ENCODE measurements at regions not wholly inside any gene's neighbourhood (a gene's known extent, or its start where the extent isn't known, plus 50 kb on each side); places are given as distances from the start of the nearest gene placed in this dataset.

- DNase-seq: no peak
These were observed 1272.9 kb downstream of the EFNB2 start for GRCh38 chr13:105262579-105262978.

GRCh38 chr13:105259426-105259825 is 1276.0 kb downstream of the EFNB2 start:
- no peak for DNase-seq

DNA sequence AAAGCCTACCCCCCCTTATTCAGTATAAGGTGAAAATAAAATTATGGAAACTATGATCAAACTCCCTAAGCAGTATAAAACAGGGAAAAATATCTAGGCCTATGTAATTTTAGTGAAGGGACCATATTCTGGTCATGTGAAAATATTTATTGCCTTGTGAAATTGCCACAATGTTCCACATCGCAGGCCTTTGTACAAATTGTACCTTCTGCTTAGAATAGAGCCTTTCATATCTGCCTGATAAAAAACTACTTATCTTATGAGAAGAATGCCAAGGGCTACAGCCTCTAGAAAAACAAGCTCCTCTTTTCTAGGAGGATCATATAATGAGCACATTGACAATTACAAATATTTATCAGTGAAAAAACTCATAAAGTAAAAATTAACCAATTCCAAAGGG is 1280.0 kb downstream of the EFNB2 start:
- DNase-seq: no peak

GRCh38 chr13:105251293-105251692 is 1284.2 kb downstream of the EFNB2 start:
- no peak for DNase-seq

DNA sequence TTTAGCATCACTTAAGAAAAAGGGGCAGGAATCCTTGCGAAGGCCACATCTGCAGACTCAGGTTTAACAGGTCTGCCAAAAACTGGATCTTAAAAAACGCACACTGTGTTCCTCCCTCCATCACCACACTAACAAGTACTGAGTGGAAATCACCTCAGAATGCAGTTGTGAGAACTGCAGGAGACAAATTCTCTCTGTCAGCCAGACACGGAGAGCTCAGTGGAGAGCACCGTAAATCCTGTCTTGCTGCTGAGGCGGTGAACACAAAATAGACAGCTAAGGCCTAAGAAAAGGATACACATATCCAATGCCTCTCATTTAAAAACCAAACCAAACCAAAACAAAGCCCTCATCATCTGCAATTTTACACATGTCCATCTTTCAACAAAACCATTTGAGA is 1287.6 kb downstream of the EFNB2 start:
- no peak for DNase-seq

DNA sequence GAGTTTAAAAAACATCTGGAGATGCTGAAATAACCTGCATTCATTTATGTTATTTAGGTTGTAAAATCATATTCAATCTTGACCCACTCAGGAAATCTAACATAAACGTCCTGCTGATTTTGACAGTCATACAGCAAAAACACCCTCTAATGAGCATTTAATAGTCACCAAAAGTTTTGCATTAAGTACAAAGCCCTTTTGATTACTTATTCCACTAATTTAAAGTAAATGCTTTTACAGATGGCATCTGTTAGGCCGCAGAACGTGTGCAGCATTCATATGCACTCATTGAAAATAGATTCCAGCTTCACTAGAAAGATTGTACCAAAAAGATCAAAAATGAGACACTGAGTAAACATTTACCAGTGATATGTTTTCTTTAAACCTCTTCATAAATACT is 1295.1 kb downstream of the EFNB2 start:
- DNase-seq: no peak

GRCh38 chr13:105232439-105232838 is 1303.0 kb downstream of the EFNB2 start:
- peak; percentile 17 for DNase-seq

DNA sequence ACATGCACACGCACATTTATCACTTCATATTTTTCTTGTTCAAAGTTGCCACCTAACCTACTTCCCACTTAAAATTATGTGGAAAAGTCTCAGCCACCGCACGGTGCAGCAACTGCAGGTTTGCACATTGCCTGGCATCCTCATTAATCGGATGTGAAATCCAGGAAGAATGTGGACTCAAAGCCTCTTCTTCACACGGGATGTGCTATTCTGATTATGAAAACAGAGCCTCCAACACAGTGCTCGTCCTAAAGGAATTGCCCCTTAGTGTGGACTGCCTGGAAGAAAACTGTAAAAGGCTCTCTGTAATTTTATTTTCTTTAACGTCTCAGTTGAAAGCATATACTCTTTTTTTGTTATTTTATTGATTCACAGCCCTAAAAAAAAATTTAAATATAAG is 1303.5 kb downstream of the EFNB2 start:
- DNase-seq: peak; percentile 20

GRCh38 chr13:105231579-105231978 is 1303.9 kb downstream of the EFNB2 start:
- no peak for DNase-seq

DNA sequence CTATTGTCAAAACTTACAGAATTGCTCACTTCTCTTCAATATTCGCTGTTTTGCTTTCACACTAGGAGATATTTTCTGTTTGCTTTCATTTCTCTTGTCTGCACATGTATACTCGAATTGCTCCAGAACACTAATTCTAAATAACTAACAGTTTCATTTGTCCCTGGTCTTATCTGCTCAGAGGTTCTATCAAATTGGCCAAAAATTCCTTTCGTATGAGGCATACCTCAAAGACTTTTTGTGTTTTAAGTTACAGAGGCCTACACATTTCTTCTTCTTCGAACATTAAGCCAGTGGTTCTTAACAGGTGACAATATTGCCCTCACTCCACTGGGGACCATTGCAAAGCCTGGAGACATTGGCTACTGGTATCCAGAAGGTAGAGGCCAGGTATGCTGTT is 1314.6 kb downstream of the EFNB2 start:
- peak; percentile 21 for DNase-seq

- DNase-seq: peak; percentile 62
These were observed 1315.4 kb downstream of the EFNB2 start for GRCh38 chr13:105220063-105220462.

DNA sequence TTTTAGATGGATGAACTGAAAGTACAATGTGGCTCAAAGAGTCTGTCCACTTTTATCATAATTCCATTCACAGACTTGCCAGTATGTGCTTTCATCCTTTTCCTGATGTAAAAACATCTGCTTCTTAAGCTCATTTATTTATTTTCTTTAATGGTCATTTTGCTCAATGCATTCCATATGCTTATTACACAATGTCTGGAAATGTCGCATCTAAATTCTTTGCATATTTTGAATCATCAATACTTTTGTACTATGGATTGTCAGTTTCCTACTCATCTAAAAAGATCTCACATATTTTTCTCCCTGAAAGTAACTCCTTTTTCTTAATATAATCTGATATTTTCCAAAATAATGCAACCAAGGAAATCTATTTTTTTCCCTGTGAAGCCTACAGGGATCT is 1315.8 kb downstream of the EFNB2 start:
- DNase-seq: peak; percentile 75

GRCh38 chr13:105213512-105213911 is 1322.0 kb downstream of the EFNB2 start:
- no peak for DNase-seq

- DNase-seq: peak; percentile 8
These were observed 1327.7 kb downstream of the EFNB2 start for GRCh38 chr13:105207572-105208293.

DNA sequence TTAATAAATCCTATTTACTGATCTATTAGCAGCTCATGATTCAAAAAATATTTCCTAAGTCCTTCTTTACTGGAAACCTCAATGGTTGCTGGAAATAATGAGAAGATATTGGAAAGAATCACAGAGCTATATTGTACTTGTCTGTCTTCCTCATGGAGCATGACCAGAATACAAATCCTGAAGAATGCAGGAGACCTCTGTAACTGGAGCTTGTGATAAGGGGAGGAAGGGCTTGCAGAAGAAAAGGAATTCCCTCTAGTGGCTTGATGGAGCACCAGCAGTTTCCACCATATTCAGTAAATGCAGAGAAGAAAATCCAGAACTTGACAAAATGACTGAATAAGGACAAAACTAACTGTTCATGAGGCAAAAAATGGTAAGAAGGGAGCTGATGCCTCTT is 1333.1 kb downstream of the EFNB2 start:
- DNase-seq: peak; percentile 47

- DNase-seq: no peak
These were observed 1334.1 kb downstream of the EFNB2 start for GRCh38 chr13:105201351-105201750.

DNA sequence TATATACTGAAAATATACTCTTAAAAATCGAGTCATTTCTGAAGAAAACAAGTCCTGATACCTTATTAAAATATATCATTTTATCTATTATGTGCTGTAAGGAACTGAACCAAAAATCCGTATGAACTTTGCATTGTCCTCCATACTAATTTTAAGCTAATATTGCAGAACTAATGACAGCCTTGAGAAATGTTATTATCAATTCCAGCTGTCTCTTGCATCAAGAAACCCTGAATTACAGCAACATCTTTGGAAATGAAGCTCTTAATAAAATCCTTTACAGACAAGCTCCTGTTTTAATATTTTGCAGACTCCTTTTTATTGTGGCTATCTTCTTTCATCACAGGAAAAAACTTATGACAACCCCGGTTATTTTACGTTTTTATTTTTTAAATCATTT is 1335.3 kb downstream of the EFNB2 start:
- DNase-seq: no peak

DNA sequence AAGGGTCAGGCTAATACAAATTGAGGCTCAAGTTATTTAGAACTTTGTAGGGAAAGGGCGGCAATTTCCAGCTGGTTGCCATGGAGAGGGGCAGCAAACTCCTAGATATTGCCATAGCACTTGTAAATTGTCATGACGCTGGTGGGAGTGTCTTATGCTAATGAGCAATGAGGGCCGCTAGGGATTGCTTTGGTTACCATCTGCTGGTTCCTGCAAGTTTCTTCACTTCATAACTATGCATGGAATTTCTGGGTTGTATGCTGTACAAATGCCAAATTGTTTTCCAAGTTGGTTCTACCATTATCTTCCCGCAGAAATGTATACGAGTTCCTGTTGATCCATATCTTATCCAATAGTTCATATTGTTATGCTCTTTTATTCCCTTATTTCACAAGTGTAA is 1339.4 kb downstream of the EFNB2 start:
- peak; percentile 76 for DNase-seq

GRCh38 chr13:105193026-105193425 is 1342.4 kb downstream of the EFNB2 start:
- DNase-seq: no peak

DNA sequence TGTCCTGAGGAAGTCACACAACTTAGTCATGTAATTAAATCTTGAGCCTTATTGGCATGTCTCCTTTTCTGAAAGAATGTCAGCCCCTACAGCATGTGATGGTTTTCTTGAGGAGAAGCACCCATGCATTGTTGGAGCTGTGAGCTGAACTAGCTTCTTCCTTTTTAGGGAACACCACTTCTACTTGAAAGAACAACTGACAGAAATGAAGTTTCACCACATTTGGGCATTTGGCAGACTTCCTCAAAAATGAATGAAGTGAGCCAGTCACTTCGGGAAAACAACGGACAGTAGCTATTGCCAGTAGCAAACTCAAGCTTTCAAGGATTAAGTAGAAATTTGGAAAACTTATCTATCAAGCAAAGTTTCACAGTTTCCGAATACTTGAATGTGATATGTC is 1351.3 kb downstream of the EFNB2 start:
- DNase-seq: no peak

- DNase-seq: peak; percentile 3
These were observed 1358.1 kb downstream of the EFNB2 start for GRCh38 chr13:105177265-105177900.

DNA sequence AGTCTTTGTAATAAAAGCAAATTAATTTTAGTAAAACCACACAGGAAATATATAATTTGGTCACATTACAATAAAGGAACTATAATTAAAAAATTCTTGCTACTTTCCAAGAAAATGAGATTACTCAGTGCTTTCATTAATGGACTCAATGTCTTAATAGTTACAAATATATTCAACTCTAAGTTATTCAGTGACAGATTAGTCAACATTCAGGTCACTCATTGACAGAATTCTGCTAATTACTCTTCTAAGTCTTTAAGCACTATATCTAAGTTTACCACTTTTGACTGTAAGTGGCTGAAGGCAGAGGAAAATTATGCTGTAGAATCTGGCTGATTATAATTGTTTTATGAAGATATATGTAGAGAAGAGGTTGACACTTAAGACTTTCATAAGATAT is 1365.0 kb downstream of the EFNB2 start:
- no peak for DNase-seq

GRCh38 chr13:105168295-105168694 is 1367.2 kb downstream of the EFNB2 start:
- no peak for DNase-seq

DNA sequence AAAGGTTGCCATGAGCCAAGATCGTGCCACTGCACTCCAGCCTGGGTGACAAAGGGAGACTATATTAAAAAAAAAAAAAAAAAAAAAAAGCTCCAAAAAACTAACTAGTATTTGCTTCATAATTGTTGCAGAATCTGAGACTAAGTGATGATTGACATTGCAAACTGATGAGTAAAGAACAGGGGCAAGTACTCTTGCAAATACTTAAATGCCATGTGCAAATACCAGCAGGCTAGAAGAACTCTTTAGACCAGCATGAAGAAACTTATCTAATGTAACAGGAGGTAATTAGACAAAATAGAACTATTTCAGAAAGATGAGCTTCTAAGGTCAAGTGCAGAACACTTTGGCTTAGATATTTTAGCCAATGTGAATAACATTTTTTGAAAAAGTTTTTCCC is 1368.1 kb downstream of the EFNB2 start:
- no peak for DNase-seq

All from fibroblast of skin of right biceps (primary cell).